ENCODE measurements at regions not wholly inside any gene's neighbourhood (a gene's known extent, or its start where the extent isn't known, plus 50 kb on each side); places are given as distances from the start of the nearest gene placed in this dataset.
"Not testable (repeated sequence)": the region's sequence is repeated elsewhere in the genome, so short reads cannot be mapped to it uniquely, and the experiment has no call there.

DNA sequence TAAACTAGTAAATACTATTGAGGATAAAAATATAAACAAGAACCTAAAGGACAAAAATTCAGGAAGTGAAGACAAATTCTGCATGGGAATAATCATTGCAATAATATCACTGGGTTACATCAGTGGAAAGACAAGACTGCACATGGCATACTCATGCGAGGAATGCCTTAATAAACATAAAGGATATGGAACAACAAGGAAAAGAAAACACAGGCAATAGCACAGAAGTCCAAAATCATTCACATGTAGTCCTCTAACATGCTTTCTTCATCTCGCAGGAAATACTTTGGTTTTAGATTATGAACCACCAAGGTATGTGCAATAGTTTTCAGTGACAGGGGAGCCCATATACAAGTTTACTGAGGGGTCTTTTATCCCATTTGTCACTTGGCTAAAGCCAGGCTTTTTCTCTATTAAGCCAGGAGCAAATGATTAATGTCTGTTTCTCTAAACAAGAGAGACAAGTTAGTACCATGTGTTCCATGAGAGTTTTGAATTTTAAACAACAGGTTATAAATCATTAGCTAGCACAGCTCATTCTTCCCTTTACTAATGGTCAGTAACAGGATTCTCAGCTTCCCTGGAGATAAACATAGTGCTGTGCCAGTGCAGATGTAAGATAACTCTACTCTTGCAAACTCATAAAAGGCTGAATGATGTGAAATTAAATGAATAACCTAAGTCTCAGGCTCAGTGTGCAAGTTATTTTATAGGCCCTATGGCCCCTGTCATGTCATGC lies 353.6 kb upstream of the FSIP2 start:
- no peak for DNase-seq (ENCODE audit: low spot score)

GRCh38 chr2:185388226-185388625 lies 350.4 kb upstream of the FSIP2 start:
- no peak for DNase-seq (ENCODE audit: low spot score)

DNA sequence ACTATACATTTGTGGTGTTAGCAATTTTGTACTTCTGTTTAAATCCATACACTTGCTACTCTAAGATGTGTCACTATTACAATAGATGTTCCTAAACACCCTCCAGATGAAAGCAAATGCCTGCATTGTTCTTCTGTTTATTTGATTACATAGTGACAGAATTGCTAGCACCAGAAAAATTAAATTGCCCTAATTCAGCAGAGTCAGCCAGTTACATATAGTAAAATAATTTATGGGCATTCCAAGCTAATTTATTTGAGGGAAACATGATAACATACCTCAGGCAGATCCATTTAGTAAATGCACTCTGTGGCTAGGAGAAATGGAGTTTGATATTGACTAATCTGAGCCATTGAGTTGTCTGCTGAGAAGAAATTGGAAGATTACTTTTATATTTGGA lies 347.1 kb upstream of the FSIP2 start:
- no peak for DNase-seq (ENCODE audit: low spot score)

GRCh38 chr2:185393091-185393490 lies 345.5 kb upstream of the FSIP2 start:
- no peak for DNase-seq (ENCODE audit: low spot score)

DNA sequence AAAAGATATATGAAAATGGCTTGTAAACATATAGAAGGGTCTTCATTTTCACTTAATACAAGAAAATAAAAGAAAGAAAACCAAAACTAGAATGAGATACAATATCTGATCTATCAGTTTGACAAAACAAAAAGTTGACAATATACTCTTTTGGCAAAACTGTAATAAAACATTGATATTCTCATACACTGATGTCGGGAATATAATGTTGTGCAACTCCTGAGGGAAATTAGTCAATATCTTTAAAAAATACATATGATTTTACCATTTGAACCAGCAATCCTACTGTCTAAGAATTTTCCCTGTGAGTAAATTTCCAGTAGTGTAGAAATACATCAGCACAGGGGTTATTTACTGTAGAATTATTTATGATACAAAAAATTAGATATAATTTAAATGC lies 336.1 kb upstream of the FSIP2 start:
- DNase-seq (ENCODE audit: low spot score), result no peak

DNA sequence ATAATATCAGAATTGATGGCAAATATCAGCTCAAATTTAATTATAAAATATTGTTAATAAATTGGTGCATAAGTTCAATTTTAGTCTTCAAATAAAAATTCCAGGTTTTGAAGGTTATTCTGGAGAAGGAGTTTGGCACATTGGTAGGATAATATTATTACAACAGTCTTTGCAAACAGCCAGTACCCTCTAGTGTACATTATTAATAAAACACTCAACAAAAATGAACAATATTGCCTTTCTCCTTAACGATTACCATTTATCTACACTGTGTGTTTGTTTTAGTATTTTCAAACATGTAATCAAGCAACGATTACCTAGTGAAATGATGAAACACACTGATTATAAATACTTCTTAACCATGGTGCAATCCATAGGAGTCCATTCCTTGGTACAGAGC lies 334.0 kb upstream of the FSIP2 start:
- DNase-seq (ENCODE audit: low spot score), result no peak

DNA sequence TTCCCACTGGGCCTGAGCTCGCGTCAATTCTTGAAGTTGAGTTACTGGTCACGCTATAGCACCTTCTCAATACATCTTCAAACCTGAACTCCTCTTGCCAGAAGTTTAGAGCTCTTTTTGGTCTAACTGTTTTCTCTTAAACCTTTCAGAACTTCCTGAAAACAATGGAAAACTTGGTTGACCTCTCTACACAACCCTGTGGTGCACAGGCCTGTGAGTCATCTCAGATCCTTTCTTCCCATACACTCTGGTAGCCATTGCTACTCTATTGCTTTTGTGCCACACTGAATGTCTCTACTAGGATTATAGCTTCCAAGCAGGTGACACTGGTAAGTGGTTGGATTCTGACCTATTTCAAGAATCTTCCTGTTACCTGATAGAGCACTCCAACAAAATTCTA lies 321.5 kb upstream of the FSIP2 start:
- no peak for DNase-seq (ENCODE audit: low spot score)

DNA sequence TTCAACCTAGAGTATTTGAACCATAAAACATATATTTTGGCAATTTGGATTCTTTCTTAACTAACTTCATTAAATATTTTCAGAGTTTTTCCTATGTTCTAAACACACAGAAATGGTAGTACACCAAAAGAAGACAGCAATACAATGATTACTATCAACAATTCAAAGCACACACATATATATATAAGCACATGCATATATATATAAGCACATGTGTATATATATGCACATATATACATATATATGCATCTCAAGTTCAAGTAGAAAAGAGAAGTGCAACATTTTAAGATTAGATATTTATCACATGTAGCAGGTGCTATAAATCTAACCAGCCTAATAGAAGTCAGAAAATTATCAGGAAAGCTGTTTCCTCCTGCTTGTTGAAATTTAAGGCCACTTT lies 320.9 kb upstream of the FSIP2 start:
- DNase-seq (ENCODE audit: low spot score), result no peak

- not testable (repeated sequence) for DNase-seq (ENCODE audit: low spot score)
Measured at GRCh38 chr2:185424958-185425629, 313.5 kb upstream of the FSIP2 start.

DNA sequence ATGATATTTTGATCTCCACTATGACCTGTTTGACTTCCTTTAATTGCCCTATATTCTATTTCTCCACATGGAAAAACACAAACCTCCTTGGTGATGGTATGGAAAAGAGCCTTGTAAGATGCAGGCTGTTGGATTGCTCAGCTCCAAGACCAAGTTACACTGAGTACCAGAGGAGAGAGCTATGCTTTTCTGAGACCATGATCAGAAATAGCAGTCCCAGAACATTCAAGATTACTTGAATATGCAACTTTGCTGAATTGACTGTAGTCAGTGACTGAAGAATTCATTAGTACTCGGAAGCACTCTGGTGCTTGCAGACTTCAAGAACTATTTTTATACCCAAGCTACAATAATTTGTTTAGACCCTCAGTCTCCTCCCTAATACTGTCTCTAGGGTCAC lies 310.6 kb upstream of the FSIP2 start:
- no peak for DNase-seq (ENCODE audit: low spot score)

GRCh38 chr2:185433824-185434223 lies 304.8 kb upstream of the FSIP2 start:
- no peak for DNase-seq (ENCODE audit: low spot score)

GRCh38 chr2:185436787-185437372 lies 301.7 kb upstream of the FSIP2 start:
- no peak for DNase-seq (ENCODE audit: low spot score)

DNA sequence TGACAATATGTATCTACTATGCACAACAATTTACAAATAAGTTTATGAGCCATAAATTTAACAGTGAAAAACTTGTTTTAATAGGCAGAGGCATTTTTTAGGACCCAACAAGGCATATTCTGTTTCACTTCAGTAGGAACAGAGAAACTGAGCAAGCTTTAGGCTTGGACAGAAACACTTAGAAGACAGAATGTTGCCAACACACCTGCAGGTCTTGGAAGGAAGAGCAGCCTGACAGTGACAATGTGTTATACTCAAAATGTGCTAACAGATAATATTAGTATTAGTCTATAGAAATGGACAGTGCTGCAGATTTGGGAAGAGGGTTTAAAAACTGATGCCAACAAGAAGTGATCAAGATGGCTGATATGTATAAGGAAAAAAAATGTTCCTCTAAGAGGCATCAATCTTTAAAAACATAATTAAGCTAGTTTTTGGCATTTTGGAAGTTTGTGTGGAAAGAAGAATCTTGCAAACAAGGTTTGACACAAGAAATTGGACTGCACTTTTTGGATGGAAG lies 297.1 kb upstream of the FSIP2 start:
- DNase-seq (ENCODE audit: low spot score), result no peak

DNA sequence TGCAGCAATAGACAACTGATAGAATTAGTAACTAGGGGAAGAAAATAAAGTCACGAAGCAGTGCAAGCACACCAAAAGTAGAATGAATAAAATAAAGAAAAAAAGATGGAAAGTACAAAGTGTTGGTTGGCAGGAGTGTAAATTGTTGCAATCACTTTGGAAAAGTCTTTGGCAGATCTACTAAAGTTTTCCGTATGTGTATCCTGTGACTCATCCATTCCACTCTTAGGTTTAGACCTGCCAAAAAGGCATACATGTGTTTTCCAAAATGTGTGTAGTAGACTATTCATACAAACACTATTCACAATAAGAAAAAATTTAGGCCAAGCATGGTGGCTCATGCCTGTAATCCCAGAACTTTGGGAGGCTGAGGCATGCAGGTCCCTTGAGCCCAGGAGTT lies 282.1 kb upstream of the FSIP2 start:
- DNase-seq (ENCODE audit: low spot score), result no peak

DNA sequence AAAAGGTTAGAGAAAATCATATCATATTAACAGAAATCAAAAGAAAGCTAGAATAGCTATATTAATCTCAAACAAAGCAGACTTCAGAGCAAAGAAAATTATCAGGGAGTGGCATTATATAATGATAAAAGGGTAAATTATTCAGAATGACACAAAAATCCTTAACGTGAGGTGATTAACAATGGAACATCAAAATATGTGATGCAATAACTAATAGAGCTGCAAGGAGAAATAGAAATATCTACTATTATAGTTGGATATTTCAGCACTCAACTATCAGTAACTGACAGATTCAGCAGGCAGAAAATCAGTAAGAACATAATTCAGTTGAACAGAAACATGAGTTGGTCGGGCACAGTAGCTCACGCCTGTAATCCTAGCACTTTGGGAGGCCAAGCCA lies 275.1 kb upstream of the FSIP2 start:
- DNase-seq (ENCODE audit: low spot score), result no peak

- DNase-seq (ENCODE audit: low spot score), result no peak
Measured at GRCh38 chr2:185466915-185467314, 271.7 kb upstream of the FSIP2 start.

DNA sequence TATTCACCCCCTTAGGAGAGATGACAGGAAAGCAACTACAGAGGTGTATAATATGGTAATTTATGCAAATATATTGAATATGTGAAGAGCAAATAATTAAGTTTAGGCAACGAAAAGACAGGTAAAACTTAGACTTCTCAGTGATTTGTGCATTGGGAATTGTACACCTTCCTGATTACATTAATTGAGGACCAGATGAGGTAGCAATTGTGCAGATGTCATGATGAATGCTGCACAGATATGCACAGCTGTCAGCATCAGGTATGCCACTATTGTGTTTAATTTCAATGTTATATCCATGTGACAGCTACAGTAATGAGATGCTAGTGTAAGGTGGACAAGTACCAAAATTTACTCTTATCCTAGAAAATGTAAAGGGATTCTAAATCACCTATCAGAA lies 267.2 kb upstream of the FSIP2 start:
- no peak for DNase-seq (ENCODE audit: low spot score)

DNA sequence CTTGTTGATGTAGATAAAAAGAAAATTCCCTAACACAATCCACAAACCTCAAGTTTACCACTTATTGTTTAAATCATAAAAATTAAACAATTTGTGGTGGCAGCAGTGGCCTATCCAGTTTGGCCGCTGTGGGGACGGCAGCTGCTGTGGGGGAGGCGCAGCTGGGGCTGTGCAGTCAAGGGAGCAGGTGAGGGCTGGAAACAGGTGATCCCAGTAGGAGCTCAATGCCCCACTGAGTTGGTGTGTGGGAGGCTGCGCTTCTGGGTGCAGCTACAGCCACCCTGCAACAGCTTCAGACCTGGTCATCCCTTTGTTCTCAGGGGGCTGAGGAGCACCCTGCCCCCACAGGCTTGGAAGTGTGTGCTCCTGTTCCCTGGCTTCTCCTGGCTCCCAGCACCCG lies 266.0 kb upstream of the FSIP2 start:
- DNase-seq (ENCODE audit: low spot score), result no peak

DNA sequence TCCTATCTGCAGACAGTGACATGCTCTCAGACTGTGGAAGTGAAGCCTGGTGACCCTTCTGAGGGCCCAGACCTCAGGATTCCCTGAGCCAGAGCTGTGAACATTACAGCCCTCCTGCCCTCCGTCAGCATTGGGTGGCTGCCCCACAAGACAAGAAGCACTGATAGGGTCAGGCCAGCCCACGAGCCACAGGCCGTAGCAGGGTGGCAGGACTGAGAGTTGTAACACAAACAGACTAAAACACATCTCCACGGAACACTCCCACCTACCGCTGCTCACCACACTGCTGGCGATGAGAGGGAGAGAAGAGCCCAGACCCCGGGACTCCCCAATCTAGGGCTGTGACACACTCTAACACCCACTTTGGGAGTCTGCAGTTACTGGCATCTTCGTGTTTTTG lies 264.8 kb upstream of the FSIP2 start:
- DNase-seq (ENCODE audit: low spot score), result no peak

GRCh38 chr2:185475914-185476313 lies 262.7 kb upstream of the FSIP2 start:
- no peak for DNase-seq (ENCODE audit: low spot score)

DNA sequence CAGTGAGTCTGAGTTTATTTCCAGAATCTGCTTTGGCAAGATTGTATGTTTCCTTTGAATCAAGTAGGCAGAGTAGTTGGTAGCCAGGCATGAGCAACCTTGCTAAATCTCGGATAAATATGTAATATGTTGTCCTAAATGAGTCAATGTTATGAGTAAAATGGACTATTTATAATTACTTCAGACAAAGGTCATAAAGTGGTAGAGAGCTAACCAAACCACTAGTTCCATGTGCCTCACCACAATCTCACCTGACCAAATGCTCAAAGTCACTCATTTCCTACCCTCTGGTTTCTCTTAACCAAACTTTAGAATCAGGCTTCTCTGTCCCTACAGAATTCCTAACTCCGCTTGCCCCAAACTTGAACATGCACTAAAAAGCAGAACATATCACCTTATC lies 261.2 kb upstream of the FSIP2 start:
- no peak for DNase-seq (ENCODE audit: low spot score)

DNA sequence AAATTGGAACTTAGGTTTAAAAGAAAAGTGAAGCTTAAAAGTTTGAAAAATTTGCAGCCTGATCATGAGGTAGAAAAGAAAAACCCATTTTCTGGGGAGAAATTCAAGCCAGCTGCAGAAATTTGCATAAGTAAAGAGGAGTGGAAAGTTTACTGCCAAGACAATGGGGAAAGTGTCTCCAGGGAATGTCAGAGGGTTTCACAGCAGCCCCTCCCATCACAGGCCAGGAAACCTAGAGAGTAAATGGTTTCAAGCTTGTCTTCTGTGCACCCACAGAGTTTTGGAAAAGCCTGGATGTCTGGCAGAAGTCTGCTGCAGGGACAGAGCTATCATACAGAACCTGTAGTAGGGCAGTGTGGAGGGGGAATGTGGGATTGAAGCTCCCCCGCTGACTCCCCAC lies 254.0 kb upstream of the FSIP2 start:
- no peak for DNase-seq (ENCODE audit: low spot score)

- DNase-seq (ENCODE audit: low spot score), result peak; percentile 6
Measured at GRCh38 chr2:185502351-185502750, 236.3 kb upstream of the FSIP2 start.

Measured in Ammon's horn (tissue), 1 donor.